Prostate gland (tissue), 2 donors: ENCODE measurements at regions not wholly inside any gene's neighbourhood (a gene's known extent, or its start where the extent isn't known, plus 50 kb on each side); places are given as distances from the start of the nearest gene placed in this dataset.

ENCODE experiments used
- CTCF ChIP-seq, 4 experiments: fragments of 200-600 bp in 2 of 4; fragments of 450-650 bp in 2 of 4; sonication (generic) in 2 of 4; IDR thresholded peaks; 1 replicate in 3 of 4; 2 replicates in 1 of 4; pipeline ENCODE4 v1.5.1; 2016 to 2019; ENCODE audit warnings: antibody characterized with exemption in 4 of 4, mild to moderate bottlenecking in 2 of 4, moderate library complexity in 2 of 4
- POLR2A ChIP-seq: fragments of 450-650 bp; IDR thresholded peaks from one replicate; pipeline ENCODE4 v1.6.1; 2016; ENCODE audit warnings: antibody characterized with exemption, mild to moderate bottlenecking
- POLR2AphosphoS5 ChIP-seq: sonication (generic); formaldehyde crosslinking; IDR thresholded peaks from one replicate; pipeline ENCODE4 v1.6.1; 2017; ENCODE audit warnings: antibody characterized with exemption

- no peak for TF ChIP-seq POLR2A
- no peak for TF ChIP-seq CTCF (IDR thresholded peaks at IDR 0.05)
- TF ChIP-seq POLR2AphosphoS5: no peak
Measured at GRCh38 chr12:29930503-29930902, 146.8 kb upstream of the TMTC1 start.
